Transverse colon (tissue), 4 donors: ENCODE measurements at regions not wholly inside any gene's neighbourhood (a gene's known extent, or its start where the extent isn't known, plus 50 kb on each side); places are given as distances from the start of the nearest gene placed in this dataset.
"Not testable (repeated sequence)": the region's sequence is repeated elsewhere in the genome, so short reads cannot be mapped to it uniquely, and the experiment has no call there.

Experiments
- DNase-seq: peaks from one replicate; pipeline ENCODE4 v3.0.0-alpha.2; 2019
- H3K27ac ChIP-seq, 4 donors: fragments of 200-600 bp; sonication (generic); 2 replicates each; pipeline ENCODE4 v1.5.1; 2016 to 2018; ENCODE audit warnings: inconsistent platforms in 4 of 4
- H3K27me3 ChIP-seq: fragments of 200-600 bp; sonication (generic); 2 replicates; pipeline ENCODE4 v1.5.1; 2017; ENCODE audit warnings: inconsistent platforms
- H3K36me3 ChIP-seq, 4 donors: fragments of 200-600 bp; sonication (generic); 2 replicates each; pipeline ENCODE4 v1.5.1; 2017 to 2019; ENCODE audit warnings: inconsistent platforms in 4 of 4
- H3K4me1 ChIP-seq, 4 donors: fragments of 200-600 bp; sonication (generic); 2 replicates each; pipeline ENCODE4 v1.5.1; 2017 to 2020; ENCODE audit warnings: inconsistent platforms in 4 of 4
- H3K4me3 ChIP-seq, 4 donors: fragments of 200-600 bp; sonication (generic); 1 replicate in 1 of 4; 2 replicates in 3 of 4; pipeline versions ENCODE4 v1.5.1 to v1.6.1; 2017 to 2019; ENCODE audit warnings: inconsistent platforms in 4 of 4
- H3K9me3 ChIP-seq, 2 donors: fragments of 200-600 bp; sonication (generic); 2 replicates each; pipeline ENCODE4 v1.5.1; 2017 to 2019; ENCODE audit warnings: inconsistent platforms in 2 of 2
- CTCF ChIP-seq, 5 experiments: fragments of 200-600 bp in 3 of 5; fragments of 450-650 bp in 2 of 5; sonication (generic) in 3 of 5; IDR thresholded peaks; 1 replicate in 2 of 5; 2 replicates in 3 of 5; pipeline ENCODE4 v1.5.1; 2016 to 2017; ENCODE audit warnings: antibody characterized with exemption in 5 of 5, inconsistent platforms in 3 of 5, mild to moderate bottlenecking in 2 of 5, moderate library complexity in 1 of 5
- EP300 ChIP-seq: sonication (generic); formaldehyde crosslinking; IDR thresholded peaks from one replicate; pipeline ENCODE4 v1.6.1; 2017; ENCODE audit warnings: antibody characterized with exemption, low read depth
- POLR2A ChIP-seq: fragments of 450-650 bp; IDR thresholded peaks from one replicate; pipeline ENCODE4 v1.6.1; 2016; ENCODE audit warnings: antibody characterized with exemption, mild to moderate bottlenecking, moderate library complexity
- POLR2AphosphoS5 ChIP-seq, 3 donors: sonication (generic); formaldehyde crosslinking; IDR thresholded peaks; one replicate each; pipeline ENCODE4 v1.6.1; 2016; ENCODE audit warnings: antibody characterized with exemption in 3 of 3
- WGBS, 2 donors: methylation state at CpG; one replicate each; pipeline ENCODE4 v1.1.5; 2018; ENCODE audit warnings: low coverage in 1 of 2; 5-methylcytosine and 5-hydroxymethylcytosine counted together
- in situ Hi-C, 4 donors: fragments of 200-750 bp; cut with MboI; loops; one replicate each; pipeline versions ENCODE4 v1.15.0 to v1.15.1; 2017; ENCODE audit warnings: low sequenced_read_pairs in 3 of 4, low pct_ligation_motif_present in 1 of 4, low pct_unique_long_range_greater_than_20kb in 1 of 4
- intact Hi-C: fragments of 100-400 bp; cut with DNase I; formaldehyde crosslinking; loops from one replicate; pipeline ENCODE4 v1.15.1; 2023; ENCODE audit warnings: low total_unique reads

- in situ Hi-C loops (no loop called here), intact Hi-C loops (no loop called here)
- DNase-seq: no peak
- Histone ChIP-seq H3K9me3 (no peaks in the 10 kb centered on the region), H3K4me1 (no peaks in the 10 kb centered on the region), H3K4me3 (no peak overlapping the region), H3K36me3 (no peaks in the 10 kb centered on the region), H3K27ac (no peak overlapping the region), H3K27me3 (no peaks in the 10 kb centered on the region)
- TF ChIP-seq CTCF (IDR thresholded peaks at IDR 0.05): no peak
- TF ChIP-seq EP300: no peak
- no peak for TF ChIP-seq POLR2A
- TF ChIP-seq POLR2AphosphoS5 (IDR thresholded peaks at IDR 0.05): no peak
- whole genome bisulfite sequencing, 2 donors: 60% methylated on average over 6 of the region's 7 CpGs; no CpG with 5 or more reads in 1 of the 2 donors
Measured at GRCh38 chr20:46785958-46786357, 76.5 kb downstream of the SLC2A10 start.

- no peak for DNase-seq
- intact Hi-C loops (no loop called here), in situ Hi-C loops (no loop called here)
- Histone ChIP-seq H3K27ac (no peak overlapping the region), H3K4me3 (no peak overlapping the region), H3K27me3 (no peaks in the 10 kb centered on the region), H3K9me3 (no peaks in the 10 kb centered on the region), H3K4me1 (no peaks in the 10 kb centered on the region), H3K36me3 (no peaks in the 10 kb centered on the region)
- WGBS, 2 donors: 55% methylated on average over 2 to 6 of the region's 6 CpGs
- TF ChIP-seq POLR2A (no peak), EP300 (no peak), CTCF (IDR thresholded peaks at IDR 0.05) (no peak), POLR2AphosphoS5 (IDR thresholded peaks at IDR 0.05) (peak in 2 of 3 donors; percentile 23 to 56)
Measured at GRCh38 chr20:46786566-46786965, 77.1 kb downstream of the SLC2A10 start.

GRCh38 chr20:46787991-46788762, 78.7 kb downstream of the SLC2A10 start:
- intact Hi-C loops (no loop called here), in situ Hi-C loops (no loop called here)
- TF ChIP-seq POLR2AphosphoS5 (IDR thresholded peaks at IDR 0.05) (no peak), EP300 (no peak)
- DNase-seq: no peak
- Histone ChIP-seq H3K4me1 (no peaks in the 10 kb centered on the region), H3K9me3 (no peaks in the 10 kb centered on the region), H3K27ac (no peak overlapping the region), H3K36me3 (no peaks in the 10 kb centered on the region), H3K27me3 (no peaks in the 10 kb centered on the region), H3K4me3 (no peak overlapping the region)
- 71 to 73% methylated on average over 21 of the region's 21 CpGs for WGBS, 2 donors

- H3K27me3 ChIP-seq, H3K27ac ChIP-seq, H3K4me1 ChIP-seq, H3K4me3 ChIP-seq, DNase-seq, H3K9me3 ChIP-seq, intact Hi-C loops, H3K36me3 ChIP-seq, in situ Hi-C loops: not testable (repeated sequence)
- WGBS, 2 donors: 51 to 57% methylated on average over 5 of the region's 5 CpGs
Measured at GRCh38 chr20:46788763-46789091, 79.3 kb downstream of the SLC2A10 start.

- no peak overlapping the region for H3K27ac ChIP-seq
- no peak overlapping the region for H3K4me3 ChIP-seq
- H3K27me3 ChIP-seq: no peaks in the 10 kb centered on the region
- DNase-seq: no peak
- WGBS, 2 donors: 50 to 74% methylated on average over 2 to 13 of the region's 13 CpGs
- no peaks in the 10 kb centered on the region for H3K4me1 ChIP-seq
- TF ChIP-seq EP300 (no peak), CTCF (IDR thresholded peaks at IDR 0.05) (no peak), POLR2A (no peak), POLR2AphosphoS5 (IDR thresholded peaks at IDR 0.05) (no peak)
- H3K9me3 ChIP-seq: no peaks in the 10 kb centered on the region
- no peaks in the 10 kb centered on the region for H3K36me3 ChIP-seq
- in situ Hi-C loops (no loop called here), intact Hi-C loops (no loop called here)
Measured at GRCh38 chr20:46789339-46790028, 80.0 kb downstream of the SLC2A10 start.
